ENCODE measurements at regions not wholly inside any gene's neighbourhood (a gene's known extent, or its start where the extent isn't known, plus 50 kb on each side); places are given as distances from the start of the nearest gene placed in this dataset.

DNA sequence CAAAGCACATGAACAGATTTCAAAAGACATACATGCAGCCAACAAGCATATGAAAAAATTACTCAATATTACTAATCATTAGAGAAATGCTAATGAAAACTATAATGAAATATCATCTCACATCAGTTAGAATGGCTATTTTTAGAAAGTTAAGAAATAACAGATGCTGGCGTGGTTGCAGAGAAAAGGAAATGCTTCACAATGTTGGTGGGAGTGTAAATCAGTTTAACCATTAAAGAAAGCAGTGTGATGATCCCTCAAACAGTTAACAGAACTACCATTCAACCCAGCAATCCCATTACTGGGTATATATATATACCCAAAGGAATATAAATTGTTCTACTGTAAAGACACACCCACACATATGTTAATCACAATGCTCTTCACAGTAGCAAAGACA is 117.7 kb upstream of the SETBP1 start:
- no peak overlapping the region for H3K4me3 ChIP-seq
- H3K36me3 ChIP-seq, result no peaks in the 10 kb centered on the region
- H3K9me3 ChIP-seq, result no peaks in the 10 kb centered on the region
- H3K27me3 ChIP-seq, result no peaks in the 10 kb centered on the region
- no peak overlapping the region for H3K27ac ChIP-seq
- no peak for DNase-seq
- TF ChIP-seq CTCF (IDR thresholded peaks at IDR 0.05) (no peak), POLR2A (IDR thresholded peaks at IDR 0.05) (no peak)
- no peaks in the 10 kb centered on the region for H3K4me1 ChIP-seq

- Histone ChIP-seq H3K27ac (no peak overlapping the region), H3K4me3 (no peak overlapping the region), H3K4me1 (no peaks in the 10 kb centered on the region), H3K27me3 (no peaks in the 10 kb centered on the region), H3K36me3 (no peaks in the 10 kb centered on the region), H3K9me3 (no peaks in the 10 kb centered on the region)
- DNase-seq, result no peak
- TF ChIP-seq POLR2A (IDR thresholded peaks at IDR 0.05) (no peak), CTCF (IDR thresholded peaks at IDR 0.05) (no peak)
These were observed 115.8 kb upstream of the SETBP1 start for GRCh38 chr18:44564922-44565321.

DNA sequence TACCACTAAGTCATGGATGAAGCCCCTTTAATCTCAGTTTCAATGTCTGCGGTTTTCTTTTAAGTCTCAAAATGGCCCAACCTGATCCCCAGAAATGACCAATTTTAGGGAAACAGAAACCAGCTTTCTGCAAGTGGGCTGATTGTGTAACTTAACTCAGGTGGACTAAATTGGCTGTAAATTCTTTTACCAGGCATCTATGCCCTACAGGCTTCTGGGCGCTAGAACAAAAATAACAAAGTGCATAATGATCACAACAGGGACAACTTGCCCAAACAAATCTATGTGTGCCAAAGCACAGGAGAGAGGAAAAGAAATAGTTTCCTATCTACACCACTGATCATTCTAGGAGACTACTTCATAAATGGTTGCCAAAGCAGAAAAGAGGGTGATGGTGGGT is 112.3 kb upstream of the SETBP1 start:
- Histone ChIP-seq H3K4me3 (no peak overlapping the region), H3K4me1 (no peaks in the 10 kb centered on the region), H3K27me3 (no peaks in the 10 kb centered on the region), H3K36me3 (no peaks in the 10 kb centered on the region), H3K27ac (no peak overlapping the region), H3K9me3 (no peaks in the 10 kb centered on the region)
- TF ChIP-seq POLR2A (IDR thresholded peaks at IDR 0.05) (no peak), CTCF (IDR thresholded peaks at IDR 0.05) (no peak)
- DNase-seq, result no peak

GRCh38 chr18:44568986-44569385 is 111.7 kb upstream of the SETBP1 start:
- Histone ChIP-seq H3K4me3 (no peak overlapping the region), H3K27me3 (no peaks in the 10 kb centered on the region), H3K4me1 (no peaks in the 10 kb centered on the region), H3K9me3 (no peaks in the 10 kb centered on the region), H3K27ac (no peak overlapping the region), H3K36me3 (no peaks in the 10 kb centered on the region)
- no peak for TF ChIP-seq CTCF (IDR thresholded peaks at IDR 0.05)
- TF ChIP-seq POLR2A (IDR thresholded peaks at IDR 0.05), result no peak
- no peak for DNase-seq

GRCh38 chr18:44569391-44570055 is 111.2 kb upstream of the SETBP1 start:
- DNase-seq, result no peak
- Histone ChIP-seq H3K27ac (no peak overlapping the region), H3K36me3 (no peaks in the 10 kb centered on the region), H3K27me3 (no peaks in the 10 kb centered on the region), H3K9me3 (no peaks in the 10 kb centered on the region), H3K4me3 (no peak overlapping the region), H3K4me1 (no peaks in the 10 kb centered on the region)
- TF ChIP-seq POLR2A (IDR thresholded peaks at IDR 0.05) (no peak), CTCF (IDR thresholded peaks at IDR 0.05) (no peak)

Data from Peyer's patch (tissue), 4 donors.